ENCODE measurements at regions not wholly inside any gene's neighbourhood (a gene's known extent, or its start where the extent isn't known, plus 50 kb on each side); places are given as distances from the start of the nearest gene placed in this dataset.

GRCh38 chr16:65967376-65967775 is 399.1 kb upstream of the CDH5 start:
- no peak overlapping the region for H3K4me3 ChIP-seq (ENCODE audit: low read depth, low read length)
- no peak for DNase-seq (ENCODE audit: low read depth)
- TF ChIP-seq CTCF (IDR thresholded peaks at IDR 0.05; ENCODE audit: insufficient read depth, low read depth, low read length, missing control alignments), result no peak

GRCh38 chr16:65965628-65966027 is 400.9 kb upstream of the CDH5 start:
- no peak for DNase-seq (ENCODE audit: low read depth)
- no peak for TF ChIP-seq CTCF (IDR thresholded peaks at IDR 0.05; ENCODE audit: insufficient read depth, low read depth, low read length, missing control alignments)
- H3K4me3 ChIP-seq (ENCODE audit: low read depth, low read length), result no peak overlapping the region

- no peak for TF ChIP-seq CTCF (IDR thresholded peaks at IDR 0.05; ENCODE audit: insufficient read depth, low read depth, low read length, missing control alignments)
- DNase-seq (ENCODE audit: low read depth), result no peak
- H3K4me3 ChIP-seq (ENCODE audit: low read depth, low read length), result no peak overlapping the region
Measured at GRCh38 chr16:65964752-65965151, 401.7 kb upstream of the CDH5 start.

DNA sequence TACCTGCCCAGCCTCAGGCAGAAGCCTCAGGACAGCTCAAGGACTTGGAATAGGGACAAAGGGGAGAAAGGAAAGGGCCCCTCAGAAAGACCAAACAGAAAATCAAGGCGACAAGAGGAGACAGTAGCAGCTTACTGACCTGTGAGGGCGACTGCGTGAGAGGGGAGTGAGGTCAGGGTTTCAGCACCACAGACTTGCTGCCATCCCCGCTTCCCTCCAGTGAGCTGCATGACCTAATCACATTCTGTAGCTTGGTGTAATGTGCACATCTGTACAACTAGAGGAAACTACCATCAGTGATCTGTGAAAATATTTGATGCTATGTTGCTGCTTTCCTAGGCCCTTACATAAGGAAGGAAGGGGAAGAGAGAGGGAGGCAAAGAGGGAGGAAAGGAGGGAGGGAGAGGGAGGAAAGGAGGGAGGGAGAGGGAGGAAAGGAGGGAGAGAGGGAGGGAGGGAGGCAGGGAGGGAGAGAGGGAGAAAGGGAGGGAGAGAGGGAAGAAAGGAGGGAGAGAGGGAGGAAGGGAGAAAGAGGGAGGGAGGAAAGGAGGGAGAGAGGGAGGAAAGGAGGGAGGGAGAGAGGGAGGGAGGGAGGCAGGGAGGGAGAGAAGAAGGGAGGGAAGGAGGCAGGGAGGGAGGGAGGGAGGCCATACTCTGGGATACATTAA is 404.9 kb upstream of the CDH5 start:
- TF ChIP-seq CTCF (IDR thresholded peaks at IDR 0.05; ENCODE audit: insufficient read depth, low read depth, low read length, missing control alignments), result no peak
- H3K4me3 ChIP-seq (ENCODE audit: low read depth, low read length), result no peak overlapping the region
- peak; percentile 48 for DNase-seq (ENCODE audit: low read depth)

DNA sequence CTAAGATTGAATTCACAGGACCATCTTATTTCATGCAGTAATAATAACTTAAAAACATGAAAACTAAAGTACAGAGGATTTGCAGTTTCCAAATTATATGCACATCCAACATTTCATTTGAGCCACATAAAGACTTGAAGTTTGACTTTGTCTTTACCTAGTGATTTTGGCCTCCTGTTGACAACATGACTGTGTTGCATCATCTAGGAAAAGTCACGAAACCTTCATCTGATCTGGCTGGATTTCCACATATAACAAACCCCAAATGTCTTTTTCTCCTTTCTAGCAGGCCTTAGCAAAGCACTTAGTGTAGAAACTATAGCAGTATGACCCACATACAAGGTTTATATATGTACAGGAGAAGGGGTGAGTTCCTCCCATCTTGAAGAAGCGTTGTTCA is 406.5 kb upstream of the CDH5 start:
- no peak for TF ChIP-seq CTCF (IDR thresholded peaks at IDR 0.05; ENCODE audit: insufficient read depth, low read depth, low read length, missing control alignments)
- no peak overlapping the region for H3K4me3 ChIP-seq (ENCODE audit: low read depth, low read length)
- DNase-seq (ENCODE audit: low read depth), result no peak

GRCh38 chr16:65958086-65958485 is 408.4 kb upstream of the CDH5 start:
- DNase-seq (ENCODE audit: low read depth), result no peak
- H3K4me3 ChIP-seq (ENCODE audit: low read depth, low read length), result no peak overlapping the region
- TF ChIP-seq CTCF (IDR thresholded peaks at IDR 0.05; ENCODE audit: insufficient read depth, low read depth, low read length, missing control alignments), result no peak

DNA sequence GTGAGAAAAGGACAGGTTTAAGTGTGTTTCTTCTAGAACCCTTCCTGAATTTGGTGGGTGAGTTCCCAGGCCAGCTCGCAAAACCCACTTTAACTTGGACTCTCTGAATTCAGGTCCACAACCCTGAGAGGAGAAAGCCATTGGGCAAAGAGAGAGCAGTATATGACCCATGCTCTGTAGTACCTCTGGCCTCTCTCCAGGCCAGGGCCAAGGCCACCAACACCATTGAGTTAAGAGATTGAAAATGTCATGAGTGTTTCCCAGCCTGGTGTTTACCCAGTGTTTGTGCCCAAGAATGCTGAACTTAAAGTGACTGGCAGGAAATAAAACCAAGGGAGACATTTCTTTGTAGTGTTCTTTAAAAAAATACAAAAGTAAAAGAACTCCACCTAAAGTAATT is 410.4 kb upstream of the CDH5 start:
- no peak for TF ChIP-seq CTCF (IDR thresholded peaks at IDR 0.05; ENCODE audit: insufficient read depth, low read depth, low read length, missing control alignments)
- no peak overlapping the region for H3K4me3 ChIP-seq (ENCODE audit: low read depth, low read length)
- no peak for DNase-seq (ENCODE audit: low read depth)
